B cell (primary cell): ENCODE measurements at regions not wholly inside any gene's neighbourhood (a gene's known extent, or its start where the extent isn't known, plus 50 kb on each side); places are given as distances from the start of the nearest gene placed in this dataset.

ENCODE experiments used
- ATAC-seq: fragments of 200-7000 bp; cut with Tn5 transposase; one replicate; pipeline ENCODE4 v1.10.0; 2021; ENCODE audit warnings: low read depth, mild to moderate bottlenecking, moderate number of reproducible peaks, moderate library complexity
- CTCF ChIA-PET: fragments of 350-600 bp; sonication (Branson Sonifier 250); formaldehyde crosslinking; loops from one replicate; lab custom pipeline; 2021; ENCODE audit warnings: antibody characterized with exemption, inconsistent platforms; lab: Charles Lee
- POLR2A ChIA-PET: fragments of 350-600 bp; sonication (Branson Sonifier 250); formaldehyde crosslinking; loops from one replicate; lab custom pipeline; 2021; ENCODE audit warnings: antibody characterized with exemption; lab: Charles Lee
- DNase-seq: peaks from one replicate; pipeline ENCODE4 v3.0.0; 2013
- H2AFZ ChIP-seq: 2 replicates; pipeline ENCODE4 v1.6.1; 2012; ENCODE audit warnings: mild to moderate bottlenecking, low read depth, low read length; ENCODE audit not compliant: insufficient read depth, poor library complexity, severe bottlenecking
- H3K27ac ChIP-seq, 2 donors: 1 replicate in 1 of 2; 2 replicates in 1 of 2; pipeline ENCODE4 v1.5.1; 2012 to 2013; ENCODE audit warnings: low read length in 2 of 2, mild to moderate bottlenecking in 2 of 2, moderate library complexity in 1 of 2
- H3K27me3 ChIP-seq, 4 experiments: fragments of 200-600 bp in 1 of 4; sonication (generic) in 1 of 4; replicated peaks in 1 of 4; 1 replicate in 2 of 4; 2 replicates in 2 of 4; pipeline versions ENCODE4 v1.6.1 to v1.7.0; 2013 to 2016; ENCODE audit warnings: low read length in 3 of 4, mild to moderate bottlenecking in 2 of 4, mixed read lengths in 1 of 4, moderate library complexity in 1 of 4; ENCODE audit not compliant: insufficient read depth in 4 of 4, control insufficient read depth in 3 of 4; ENCODE audit errors: control extremely low read depth in 1 of 4
- H3K36me3 ChIP-seq, 2 experiments: replicated peaks in 1 of 2; 1 replicate in 1 of 2; 2 replicates in 1 of 2; pipeline versions ENCODE4 v1.6.1 to v1.7.1; 2013; ENCODE audit warnings: low read length in 1 of 2; ENCODE audit not compliant: insufficient read depth in 2 of 2, control insufficient read depth in 1 of 2; ENCODE audit errors: control extremely low read depth in 1 of 2, extremely low read depth in 1 of 2
- H3K4me1 ChIP-seq, 2 donors: fragments of 200-600 bp in 1 of 2; sonication (generic) in 1 of 2; 1 replicate in 1 of 2; 2 replicates in 1 of 2; pipeline versions ENCODE4 v1.5.1 to v1.6.1; 2013 to 2017; ENCODE audit warnings: low read length in 2 of 2; ENCODE audit not compliant: control insufficient read depth in 2 of 2, insufficient read depth in 2 of 2
- H3K4me2 ChIP-seq: replicated peaks from 2 replicates; pipeline ENCODE3; 2012; ENCODE audit warnings: mild to moderate bottlenecking, low read depth, low read length; ENCODE audit not compliant: poor library complexity, severe bottlenecking
- H3K4me3 ChIP-seq, 5 experiments: fragments of 200-600 bp in 1 of 5; sonication (generic) in 1 of 5; 1 replicate in 3 of 5; 2 replicates in 2 of 5; pipeline versions ENCODE4 v1.5.1 to v1.7.0; 2011 to 2016; ENCODE audit warnings: low read length in 4 of 5, mild to moderate bottlenecking in 4 of 5, low read depth in 2 of 5, control low read depth in 1 of 5, moderate library complexity in 1 of 5; ENCODE audit not compliant: insufficient read depth in 1 of 5; ENCODE audit errors: control extremely low read depth in 1 of 5, extremely low read depth in 1 of 5
- H3K79me2 ChIP-seq: fragments of 200-600 bp; sonication (generic); one replicate; pipeline ENCODE4 v1.6.0; 2016; ENCODE audit warnings: low read length; ENCODE audit not compliant: control insufficient read depth, insufficient read depth
- H3K9ac ChIP-seq: fragments of 200-600 bp; sonication (generic); 2 replicates; pipeline ENCODE4 v1.6.1; 2017; ENCODE audit warnings: mild to moderate bottlenecking, low read length, moderate library complexity
- H3K9me3 ChIP-seq, 3 donors: one replicate each; pipeline versions ENCODE4 v1.6.1 to v1.7.1; 2013; ENCODE audit warnings: low read length in 2 of 3; ENCODE audit not compliant: control insufficient read depth in 2 of 3, insufficient read depth in 1 of 3; ENCODE audit errors: control extremely low read depth in 1 of 3
- H4K20me1 ChIP-seq: 2 replicates; pipeline ENCODE4 v1.6.0; 2012; ENCODE audit warnings: mild to moderate bottlenecking, low read length; ENCODE audit not compliant: insufficient read depth, control insufficient read depth, poor library complexity, severe bottlenecking
- H3K27ac Mint-ChIP-seq: one replicate; pipeline ENCODE4 v1.8.0; 2021; ENCODE audit warnings: mixed read lengths
- H3K27me3 Mint-ChIP-seq: one replicate; pipeline ENCODE4 v1.8.0; 2021; ENCODE audit warnings: mixed read lengths
- H3K4me1 Mint-ChIP-seq: one replicate; pipeline ENCODE4 v1.8.0; 2021; ENCODE audit warnings: mixed read lengths
- H3K4me3 Mint-ChIP-seq: one replicate; pipeline ENCODE4 v1.8.0; 2021; ENCODE audit warnings: mixed read lengths
- H3K9me3 Mint-ChIP-seq: one replicate; pipeline ENCODE4 v1.8.0; 2022; ENCODE audit warnings: mixed read lengths; ENCODE audit not compliant: insufficient read depth
- CTCF ChIP-seq: fragments of 200-600 bp; IDR thresholded peaks from one replicate; pipeline ENCODE4 v1.8.0; 2022; ENCODE audit warnings: antibody characterized with exemption, mild to moderate bottlenecking
- EZH2 ChIP-seq: IDR thresholded peaks from 2 replicates; pipeline ENCODE4 v1.6.1; 2012; ENCODE audit warnings: borderline replicate concordance, low read depth, mild to moderate bottlenecking, moderate library complexity, low read length; ENCODE audit not compliant: insufficient read depth, poor library complexity, severe bottlenecking
- WGBS: methylation state at CpG from one replicate; pipeline ENCODE4 v1.1.5; 2013; ENCODE audit warnings: missing lambda C conversion rate; ENCODE audit not compliant: insufficient coverage; 5-methylcytosine and 5-hydroxymethylcytosine counted together
- intact Hi-C: fragments of 100-400 bp; cut with micrococcal nuclease; formaldehyde crosslinking; loops from one replicate; pipeline ENCODE4 v1.10.0; 2022

- no peak overlapping the region for H3K27ac Mint-ChIP-seq
- H2AFZ ChIP-seq, result no peak overlapping the region
- H3K4me3 ChIP-seq, result no peak overlapping the region
- H4K20me1 ChIP-seq, result no peaks in the 10 kb centered on the region
- ChIA-PET CTCF (no interaction called here), POLR2A (no interaction called here)
- no peak overlapping the region for H3K27ac ChIP-seq
- H3K9me3 Mint-ChIP-seq, result no peaks in the 10 kb centered on the region
- 92% methylated on average over 2 of the region's 4 CpGs for WGBS
- H3K4me3 Mint-ChIP-seq, result no peak overlapping the region
- H3K27me3 Mint-ChIP-seq, result no peaks in the 10 kb centered on the region
- DNase-seq (no peak), ATAC-seq (no peak)
- H3K9me3 ChIP-seq, result no peaks in the 10 kb centered on the region
- no peaks in the 10 kb centered on the region for H3K36me3 ChIP-seq
- no peaks in the 10 kb centered on the region for H3K4me1 ChIP-seq
- no peaks in the 10 kb centered on the region for H3K79me2 ChIP-seq
- intact Hi-C loops, result no loop called here
- TF ChIP-seq EZH2 (no peak), CTCF (no peak)
- H3K27me3 ChIP-seq, result no peaks in the 10 kb centered on the region
- no peaks in the 10 kb centered on the region for H3K4me1 Mint-ChIP-seq
- H3K9ac ChIP-seq, result no peak overlapping the region
- no peak overlapping the region for H3K4me2 ChIP-seq
Measured at GRCh38 chr3:110933821-110934426, 137.7 kb upstream of the NECTIN3 start.

- ChIA-PET CTCF (no interaction called here), POLR2A (no interaction called here)
- intact Hi-C loops, result no loop called here
- H3K4me2 ChIP-seq, result no peak overlapping the region
- no peaks in the 10 kb centered on the region for H3K27me3 ChIP-seq
- H2AFZ ChIP-seq, result no peak overlapping the region
- DNase-seq (no peak), ATAC-seq (no peak)
- no peak overlapping the region for H3K9ac ChIP-seq
- Mint-ChIP-seq H3K4me1 (no peaks in the 10 kb centered on the region), H3K27ac (no peak overlapping the region), H3K27me3 (no peaks in the 10 kb centered on the region), H3K9me3 (no peaks in the 10 kb centered on the region), H3K4me3 (no peak overlapping the region)
- H4K20me1 ChIP-seq, result no peaks in the 10 kb centered on the region
- no peak overlapping the region for H3K4me3 ChIP-seq
- H3K79me2 ChIP-seq, result no peaks in the 10 kb centered on the region
- no peaks in the 10 kb centered on the region for H3K4me1 ChIP-seq
- no peak overlapping the region for H3K27ac ChIP-seq
- TF ChIP-seq CTCF (no peak), EZH2 (no peak)
- H3K36me3 ChIP-seq, result no peaks in the 10 kb centered on the region
- H3K9me3 ChIP-seq, result peaks cover 0 to 4% (median 0%) of the 10 kb centered on the region in 3 donors
Measured at GRCh38 chr3:110938629-110939028, 133.0 kb upstream of the NECTIN3 start.
